Lower leg skin (tissue), 3 donors: ENCODE measurements at regions not wholly inside any gene's neighbourhood (a gene's known extent, or its start where the extent isn't known, plus 50 kb on each side); places are given as distances from the start of the nearest gene placed in this dataset.

Experiments used
- CTCF ChIP-seq, 3 donors: fragments of 450-650 bp; IDR thresholded peaks; one replicate each; pipeline ENCODE4 v1.5.1; 2016; ENCODE audit warnings: antibody characterized with exemption in 3 of 3, mild to moderate bottlenecking in 3 of 3, moderate library complexity in 2 of 3
- POLR2A ChIP-seq, 2 donors: fragments of 450-650 bp; IDR thresholded peaks; one replicate each; pipeline ENCODE4 v1.6.1; 2016 to 2017; ENCODE audit warnings: antibody characterized with exemption in 2 of 2, mild to moderate bottlenecking in 1 of 2, moderate library complexity in 1 of 2

- TF ChIP-seq POLR2A (IDR thresholded peaks at IDR 0.05): no peak
- no peak for TF ChIP-seq CTCF (IDR thresholded peaks at IDR 0.05)
Observed at GRCh38 chr7:54877683-54878082, 118.7 kb upstream of the SEC61G start.
